ENCODE measurements at regions not wholly inside any gene's neighbourhood (a gene's known extent, or its start where the extent isn't known, plus 50 kb on each side); places are given as distances from the start of the nearest gene placed in this dataset.

DNA sequence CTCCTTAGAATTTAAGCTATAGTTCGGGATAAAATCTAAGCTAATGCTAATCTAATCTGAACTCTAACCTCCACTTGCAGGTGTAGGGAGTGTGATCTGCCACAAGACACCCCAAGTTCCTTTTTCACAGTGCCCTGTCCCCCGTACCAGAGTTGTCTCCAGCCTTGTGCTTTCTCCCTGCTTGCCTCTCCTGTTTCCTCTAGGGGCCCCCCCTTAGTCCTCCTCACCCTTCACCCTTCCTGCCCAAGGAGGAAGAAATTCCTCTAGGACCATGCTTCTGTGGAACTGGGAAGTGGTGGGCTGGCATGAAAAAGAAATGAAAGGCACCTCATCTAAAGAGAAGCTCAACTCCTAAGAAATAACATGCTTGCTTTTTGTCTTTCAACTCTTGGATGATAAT is 50.2 kb upstream of the BCL9 start:
- TF ChIP-seq, protein P1, sequence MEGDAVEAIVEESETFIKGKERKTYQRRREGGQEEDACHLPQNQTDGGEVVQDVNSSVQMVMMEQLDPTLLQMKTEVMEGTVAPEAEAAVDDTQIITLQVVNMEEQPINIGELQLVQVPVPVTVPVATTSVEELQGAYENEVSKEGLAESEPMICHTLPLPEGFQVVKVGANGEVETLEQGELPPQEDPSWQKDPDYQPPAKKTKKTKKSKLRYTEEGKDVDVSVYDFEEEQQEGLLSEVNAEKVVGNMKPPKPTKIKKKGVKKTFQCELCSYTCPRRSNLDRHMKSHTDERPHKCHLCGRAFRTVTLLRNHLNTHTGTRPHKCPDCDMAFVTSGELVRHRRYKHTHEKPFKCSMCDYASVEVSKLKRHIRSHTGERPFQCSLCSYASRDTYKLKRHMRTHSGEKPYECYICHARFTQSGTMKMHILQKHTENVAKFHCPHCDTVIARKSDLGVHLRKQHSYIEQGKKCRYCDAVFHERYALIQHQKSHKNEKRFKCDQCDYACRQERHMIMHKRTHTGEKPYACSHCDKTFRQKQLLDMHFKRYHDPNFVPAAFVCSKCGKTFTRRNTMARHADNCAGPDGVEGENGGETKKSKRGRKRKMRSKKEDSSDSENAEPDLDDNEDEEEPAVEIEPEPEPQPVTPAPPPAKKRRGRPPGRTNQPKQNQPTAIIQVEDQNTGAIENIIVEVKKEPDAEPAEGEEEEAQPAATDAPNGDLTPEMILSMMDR (IDR thresholded peaks at IDR 0.05 in 2 of 3, conservative IDR thresholded peaks at IDR 0.05 in 1 of 3; ENCODE audit: borderline replicate concordance in 1 of 3, insufficient read depth in 1 of 3, low read depth in 2 of 3, low read length in 2 of 3), result no peak
- no peak for TF ChIP-seq ZFX (IDR thresholded peaks at IDR 0.05)
- no peak for TF ChIP-seq YY1 (IDR thresholded peaks at IDR 0.05; ENCODE audit: extremely low read depth, insufficient replicate concordance, low read depth, low read length)
- TF ChIP-seq ELF1 (IDR thresholded peaks at IDR 0.05; ENCODE audit: borderline replicate concordance, low read depth), result no peak
- TF ChIP-seq SP1 (IDR thresholded peaks at IDR 0.05; ENCODE audit: low read depth), result no peak
- no peak for TF ChIP-seq EZH2 (IDR thresholded peaks at IDR 0.05)
- no peak for TF ChIP-seq POLR2A (IDR thresholded peaks at IDR 0.05; ENCODE audit: borderline replicate concordance, extremely low read depth, insufficient read depth, insufficient read length)
